ENCODE measurements at regions not wholly inside any gene's neighbourhood (a gene's known extent, or its start where the extent isn't known, plus 50 kb on each side); places are given as distances from the start of the nearest gene placed in this dataset.

- Mint-ChIP-seq H3K4me1 (no peaks in the 10 kb centered on the region), H3K27me3 (peaks cover 33% of the 10 kb centered on the region), H3K9me3 (no peaks in the 10 kb centered on the region), H3K27ac (no peak overlapping the region), H3K4me3 (no peak overlapping the region), H3K36me3 (ENCODE audit: low read depth) (no peaks in the 10 kb centered on the region)
- DNase-seq = no peak
- ChIA-PET POLR2A (no interaction called here), CTCF (no interaction called here)
These were observed 55.2 kb downstream of the GCC1 start for GRCh38 chr7:127530148-127530547.

- POLR2A ChIA-PET = no interaction called here
- H3K4me3 Mint-ChIP-seq = no peak overlapping the region
- no peak for DNase-seq
- no peaks in the 10 kb centered on the region for H3K36me3 Mint-ChIP-seq (ENCODE audit: low read depth)
- CTCF ChIA-PET = no interaction called here
- H3K4me1 Mint-ChIP-seq = no peaks in the 10 kb centered on the region
- H3K27ac Mint-ChIP-seq = no peak overlapping the region
- no peaks in the 10 kb centered on the region for H3K9me3 Mint-ChIP-seq
- peaks cover 36% of the 10 kb centered on the region for H3K27me3 Mint-ChIP-seq
These were observed 57.8 kb downstream of the GCC1 start for GRCh38 chr7:127527561-127527960.

- CTCF ChIA-PET = no interaction called here
- H3K27ac Mint-ChIP-seq = no peak overlapping the region
These were observed 59.4 kb downstream of the GCC1 start for GRCh38 chr7:127525866-127526480.

GRCh38 chr7:127516320-127516719, 69.1 kb downstream of the GCC1 start:
- no peaks in the 10 kb centered on the region for H3K36me3 Mint-ChIP-seq (ENCODE audit: low read depth)
- H3K27ac Mint-ChIP-seq = no peak overlapping the region
- ChIA-PET POLR2A (no interaction called here), CTCF (no interaction called here)
- no peaks in the 10 kb centered on the region for H3K9me3 Mint-ChIP-seq
- H3K27me3 Mint-ChIP-seq = peaks cover 17% of the 10 kb centered on the region
- no peak for DNase-seq
- no peaks in the 10 kb centered on the region for H3K4me1 Mint-ChIP-seq
- no peak overlapping the region for H3K4me3 Mint-ChIP-seq

More at GRCh38 chr7:127525866-127526480, 59.4 kb downstream of the GCC1 start:
- Mint-ChIP-seq H3K9me3 (no peaks in the 10 kb centered on the region), H3K36me3 (ENCODE audit: low read depth) (no peaks in the 10 kb centered on the region), H3K27me3 (peaks cover 36% of the 10 kb centered on the region), H3K4me3 (no peak overlapping the region), H3K4me1 (no peaks in the 10 kb centered on the region)
- DNase-seq = no peak
- POLR2A ChIA-PET = no interaction called here

GRCh38 chr7:127514499-127514898, 70.9 kb downstream of the GCC1 start:
- H3K27me3 Mint-ChIP-seq = peaks cover 19% of the 10 kb centered on the region
- ChIA-PET POLR2A (no interaction called here), CTCF (interaction anchor here (1.3 to 1.5 kb wide), 3 partner anchors 67 to 167 kb away, joined by 3 read pairs; partner anchors contain the start of gene ARF5)
- no peaks in the 10 kb centered on the region for H3K4me1 Mint-ChIP-seq
- no peak overlapping the region for H3K27ac Mint-ChIP-seq
- no peak overlapping the region for H3K4me3 Mint-ChIP-seq
- no peaks in the 10 kb centered on the region for H3K36me3 Mint-ChIP-seq (ENCODE audit: low read depth)
- H3K9me3 Mint-ChIP-seq = no peaks in the 10 kb centered on the region
- no peak for DNase-seq

GRCh38 chr7:127513311-127513710, 72.1 kb downstream of the GCC1 start:
- H3K36me3 Mint-ChIP-seq (ENCODE audit: low read depth) = no peaks in the 10 kb centered on the region
- ChIA-PET POLR2A (no interaction called here), CTCF (interaction anchor here (1.4 to 1.5 kb wide), 2 partner anchors 75 to 166 kb away, joined by 3 read pairs; partner anchors contain the start of gene ARF5)
- no peaks in the 10 kb centered on the region for H3K9me3 Mint-ChIP-seq
- H3K4me1 Mint-ChIP-seq = no peaks in the 10 kb centered on the region
- H3K27ac Mint-ChIP-seq = no peak overlapping the region
- peaks cover 23% of the 10 kb centered on the region for H3K27me3 Mint-ChIP-seq
- H3K4me3 Mint-ChIP-seq = no peak overlapping the region
- no peak for DNase-seq

GRCh38 chr7:127512663-127513062, 72.7 kb downstream of the GCC1 start:
- no peak for DNase-seq
- Mint-ChIP-seq H3K27ac (no peak overlapping the region), H3K4me3 (no peak overlapping the region), H3K4me1 (no peaks in the 10 kb centered on the region), H3K36me3 (ENCODE audit: low read depth) (no peaks in the 10 kb centered on the region), H3K9me3 (no peaks in the 10 kb centered on the region), H3K27me3 (peaks cover 27% of the 10 kb centered on the region)
- ChIA-PET POLR2A (no interaction called here), CTCF (no interaction called here)

GRCh38 chr7:127504715-127505114, 80.7 kb downstream of the GCC1 start:
- ChIA-PET CTCF (interaction anchor here (1.4 kb wide), 1 partner anchor 23 kb away, joined by 5 read pairs; no protein-coding TSS in a partner anchor), POLR2A (no interaction called here)
- H3K36me3 Mint-ChIP-seq (ENCODE audit: low read depth) = no peaks in the 10 kb centered on the region
- no peaks in the 10 kb centered on the region for H3K4me1 Mint-ChIP-seq
- H3K27ac Mint-ChIP-seq = no peak overlapping the region
- DNase-seq = no peak
- H3K9me3 Mint-ChIP-seq = no peaks in the 10 kb centered on the region
- H3K4me3 Mint-ChIP-seq = no peak overlapping the region
- peaks cover 40% of the 10 kb centered on the region for H3K27me3 Mint-ChIP-seq

GRCh38 chr7:127501817-127502216, 83.6 kb downstream of the GCC1 start:
- Mint-ChIP-seq H3K36me3 (ENCODE audit: low read depth) (no peaks in the 10 kb centered on the region), H3K27me3 (peaks cover 34% of the 10 kb centered on the region), H3K4me1 (no peaks in the 10 kb centered on the region), H3K27ac (no peak overlapping the region), H3K4me3 (no peak overlapping the region), H3K9me3 (no peaks in the 10 kb centered on the region)
- DNase-seq = no peak
- CTCF ChIA-PET = no interaction called here
- POLR2A ChIA-PET = no interaction called here

GRCh38 chr7:127487381-127487780, 94.9 kb upstream of the ZNF800 start:
- Mint-ChIP-seq H3K9me3 (no peaks in the 10 kb centered on the region), H3K4me1 (peaks cover 8% of the 10 kb centered on the region), H3K27me3 (peaks cover 16% of the 10 kb centered on the region), H3K27ac (no peak overlapping the region), H3K36me3 (ENCODE audit: low read depth) (no peaks in the 10 kb centered on the region), H3K4me3 (no peak overlapping the region)
- no peak for DNase-seq
- ChIA-PET CTCF (no interaction called here), POLR2A (no interaction called here)

- H3K27me3 Mint-ChIP-seq = peaks cover 16% of the 10 kb centered on the region
- no peaks in the 10 kb centered on the region for H3K36me3 Mint-ChIP-seq (ENCODE audit: low read depth)
- peaks cover 8% of the 10 kb centered on the region for H3K4me1 Mint-ChIP-seq
- no peak for DNase-seq
- POLR2A ChIA-PET = no interaction called here
- no peaks in the 10 kb centered on the region for H3K9me3 Mint-ChIP-seq
- no peak overlapping the region for H3K27ac Mint-ChIP-seq
- CTCF ChIA-PET = no interaction called here
- no peak overlapping the region for H3K4me3 Mint-ChIP-seq
These were observed 94.1 kb upstream of the ZNF800 start for GRCh38 chr7:127486654-127487053.

- H3K36me3 Mint-ChIP-seq (ENCODE audit: low read depth) = no peaks in the 10 kb centered on the region
- H3K4me3 Mint-ChIP-seq = no peak overlapping the region
- peaks cover 18% of the 10 kb centered on the region for H3K27me3 Mint-ChIP-seq
- ChIA-PET POLR2A (no interaction called here), CTCF (no interaction called here)
- no peak overlapping the region for H3K27ac Mint-ChIP-seq
- H3K4me1 Mint-ChIP-seq = peaks cover 8% of the 10 kb centered on the region
- H3K9me3 Mint-ChIP-seq = no peaks in the 10 kb centered on the region
- DNase-seq = no peak
These were observed 93.0 kb upstream of the ZNF800 start for GRCh38 chr7:127485482-127485881.

GRCh38 chr7:127484954-127485353, 92.4 kb upstream of the ZNF800 start:
- peaks cover 15% of the 10 kb centered on the region for H3K27me3 Mint-ChIP-seq
- POLR2A ChIA-PET = no interaction called here
- H3K27ac Mint-ChIP-seq = no peak overlapping the region
- peaks cover 8% of the 10 kb centered on the region for H3K4me1 Mint-ChIP-seq
- no peaks in the 10 kb centered on the region for H3K36me3 Mint-ChIP-seq (ENCODE audit: low read depth)
- CTCF ChIA-PET = no interaction called here
- no peak for DNase-seq
- H3K9me3 Mint-ChIP-seq = no peaks in the 10 kb centered on the region
- no peak overlapping the region for H3K4me3 Mint-ChIP-seq

- H3K9me3 Mint-ChIP-seq = no peaks in the 10 kb centered on the region
- DNase-seq = no peak
- CTCF ChIA-PET = no interaction called here
These were observed 86.0 kb upstream of the ZNF800 start for GRCh38 chr7:127478461-127478860.

More at GRCh38 chr7:127478461-127478860, 86.0 kb upstream of the ZNF800 start:
- POLR2A ChIA-PET = interaction anchor here (1.3 kb wide), 1 partner anchor 87 kb away, joined by 3 read pairs; no protein-coding TSS in a partner anchor
- H3K36me3 Mint-ChIP-seq (ENCODE audit: low read depth) = no peaks in the 10 kb centered on the region
- peaks cover 21% of the 10 kb centered on the region for H3K27me3 Mint-ChIP-seq
- H3K4me1 Mint-ChIP-seq = no peaks in the 10 kb centered on the region
- H3K4me3 Mint-ChIP-seq = no peak overlapping the region
- H3K27ac Mint-ChIP-seq = no peak overlapping the region

All from activated CD4-positive, alpha-beta memory T cell treated with anti-CD3 and anti-CD28 coated beads, Interleukin-2, amount 10 ng/mL, durations not matched to agents 7 days and 5 days (primary cell).